ENCODE measurements at regions not wholly inside any gene's neighbourhood (a gene's known extent, or its start where the extent isn't known, plus 50 kb on each side); places are given as distances from the start of the nearest gene placed in this dataset.

- DNase-seq (ENCODE audit: low read depth) = no peak
Observed at GRCh38 chr16:54362591-54363206, 76.1 kb upstream of the IRX3 start.

- DNase-seq (ENCODE audit: low read depth) = no peak
Observed at GRCh38 chr16:54361246-54361645, 74.7 kb upstream of the IRX3 start.

DNA sequence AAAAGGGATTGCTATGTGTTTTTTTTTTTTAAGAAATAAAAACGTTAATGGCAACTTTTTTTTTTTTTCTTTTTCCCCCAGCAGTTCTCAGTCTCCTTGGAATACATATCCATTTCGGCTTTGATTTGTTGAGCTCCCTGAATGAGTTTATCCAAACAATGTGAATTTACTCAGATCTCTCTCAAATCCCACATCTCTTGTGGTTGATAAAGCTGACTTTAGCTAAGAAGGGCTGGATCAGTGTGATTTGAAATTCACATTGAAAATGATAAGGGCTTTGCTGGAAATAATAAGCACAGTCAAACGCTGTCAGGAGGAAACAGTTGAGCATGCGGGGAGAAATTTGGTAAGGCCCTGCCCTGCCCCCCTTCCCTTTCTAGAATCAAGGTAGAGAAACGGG is 74.1 kb upstream of the IRX3 start:
- DNase-seq (ENCODE audit: low read depth) = no peak

DNA sequence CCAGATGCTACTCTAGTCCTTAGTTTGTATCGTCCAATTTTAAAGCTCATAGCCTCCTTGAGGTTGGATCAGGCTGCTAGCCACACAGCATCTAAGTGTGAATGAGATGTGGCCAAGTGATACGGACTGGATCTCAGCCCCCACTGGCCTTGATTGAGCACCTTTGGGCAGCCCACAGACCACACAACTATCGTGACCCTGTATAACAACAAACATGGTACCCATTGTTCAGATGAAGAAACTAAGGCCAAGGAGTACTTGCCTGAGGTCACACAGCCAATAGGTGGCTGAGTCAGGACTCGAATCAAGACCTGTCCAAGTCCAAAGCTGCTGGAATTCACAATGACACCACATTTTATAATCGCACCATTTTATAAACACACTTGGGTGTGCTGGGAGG is 73.0 kb upstream of the IRX3 start:
- DNase-seq (ENCODE audit: low read depth) = no peak

DNA sequence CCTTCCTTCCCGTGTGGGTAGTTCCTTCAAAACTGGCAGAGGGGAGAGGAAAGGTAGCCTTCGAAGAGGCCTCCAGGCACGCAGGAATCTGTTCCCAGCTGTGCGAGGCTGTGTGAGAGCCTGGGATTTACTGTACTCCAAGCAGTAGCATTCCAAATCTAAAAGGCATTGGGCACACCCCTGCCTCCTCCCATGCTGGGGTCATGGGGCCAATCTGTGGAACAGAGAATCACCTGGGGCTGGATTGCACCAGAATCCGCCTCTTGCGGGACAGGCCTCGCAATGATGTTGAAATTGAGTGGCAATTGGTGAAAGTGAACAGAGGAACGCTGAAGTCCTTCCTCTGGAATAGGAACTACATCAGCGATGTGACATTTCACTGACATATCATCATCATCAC is 72.5 kb upstream of the IRX3 start:
- DNase-seq (ENCODE audit: low read depth) = no peak

GRCh38 chr16:54356391-54356790 is 69.8 kb upstream of the IRX3 start:
- DNase-seq (ENCODE audit: low read depth) = no peak

DNA sequence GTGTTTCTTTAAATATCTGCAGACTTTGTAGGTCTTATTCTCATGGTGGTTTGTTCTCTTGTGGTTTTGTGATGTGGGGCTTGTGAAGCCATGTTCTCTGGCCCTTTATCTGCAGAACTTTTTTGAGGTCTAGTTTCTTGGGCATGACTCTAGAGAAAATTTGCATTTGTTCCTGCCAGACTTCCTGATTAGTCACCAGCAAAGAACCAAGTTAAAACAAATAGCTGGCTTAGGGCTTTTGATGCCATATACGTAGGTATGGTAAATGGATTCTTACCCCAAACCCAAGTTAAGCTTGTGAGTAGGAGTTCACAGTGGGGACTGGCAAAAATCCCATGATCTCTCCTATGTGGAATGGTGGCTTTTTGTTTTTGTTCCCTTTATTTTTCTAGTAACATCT is 68.7 kb upstream of the IRX3 start:
- DNase-seq (ENCODE audit: low read depth) = no peak

DNA sequence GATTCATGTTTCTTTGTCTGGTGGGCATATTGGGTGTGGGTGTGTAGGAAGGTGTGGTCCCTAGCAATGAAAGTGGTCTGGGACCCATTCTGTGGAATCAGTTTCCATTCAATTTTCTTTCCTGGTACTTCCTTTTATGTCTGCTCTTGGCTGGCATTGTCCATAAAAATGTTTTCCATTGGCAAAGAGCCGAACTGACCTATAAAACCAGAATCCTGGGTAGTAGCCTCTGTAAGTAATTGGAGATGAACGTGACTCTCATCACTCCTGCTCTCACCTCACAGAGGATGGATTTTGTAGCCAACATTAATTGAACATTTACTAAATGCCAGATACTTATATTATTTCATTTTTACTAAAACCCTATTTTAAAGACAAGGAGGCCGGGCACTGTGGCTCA is 66.5 kb upstream of the IRX3 start:
- no peak for DNase-seq (ENCODE audit: low read depth)

DNA sequence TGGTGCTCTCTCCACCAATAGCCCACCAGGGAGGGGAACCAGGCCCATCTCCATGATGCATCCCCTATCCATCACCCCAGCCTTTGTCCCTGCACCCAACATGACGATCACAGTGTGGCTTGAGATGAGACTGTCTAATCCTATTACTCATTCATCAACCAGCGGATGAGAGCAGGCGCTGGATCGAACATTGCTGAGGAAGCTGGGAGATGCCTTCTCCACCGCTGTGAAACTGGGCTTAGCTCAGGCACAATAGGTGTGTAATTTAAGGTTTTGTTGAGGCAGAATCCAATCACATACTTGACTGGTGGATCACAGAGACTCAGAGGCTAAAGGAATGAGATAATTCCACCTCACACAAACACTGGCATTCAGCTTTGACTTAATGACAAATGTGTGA is 64.6 kb upstream of the IRX3 start:
- DNase-seq (ENCODE audit: low read depth) = no peak

GRCh38 chr16:54347961-54348360 is 61.4 kb upstream of the IRX3 start:
- DNase-seq (ENCODE audit: low read depth) = no peak

DNA sequence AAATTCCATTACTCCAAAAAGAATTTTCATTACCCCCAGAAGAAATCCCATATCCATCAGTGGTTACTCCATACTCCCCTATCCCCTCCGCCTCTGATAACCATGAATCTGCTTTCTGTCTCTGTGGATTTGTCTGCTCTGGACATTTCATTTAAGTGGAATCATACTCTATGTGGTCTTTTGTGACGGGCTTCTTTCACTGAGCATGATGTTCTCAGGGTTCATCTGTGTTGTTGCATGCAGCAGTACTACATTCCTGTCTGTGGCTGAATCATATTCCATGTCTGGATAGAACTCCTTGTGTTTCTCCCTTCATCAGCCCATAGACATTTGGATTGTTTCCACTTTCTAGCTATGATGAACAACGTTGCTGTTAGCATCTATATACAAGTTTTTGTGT is 59.5 kb upstream of the IRX3 start:
- DNase-seq (ENCODE audit: low read depth) = no peak

DNA sequence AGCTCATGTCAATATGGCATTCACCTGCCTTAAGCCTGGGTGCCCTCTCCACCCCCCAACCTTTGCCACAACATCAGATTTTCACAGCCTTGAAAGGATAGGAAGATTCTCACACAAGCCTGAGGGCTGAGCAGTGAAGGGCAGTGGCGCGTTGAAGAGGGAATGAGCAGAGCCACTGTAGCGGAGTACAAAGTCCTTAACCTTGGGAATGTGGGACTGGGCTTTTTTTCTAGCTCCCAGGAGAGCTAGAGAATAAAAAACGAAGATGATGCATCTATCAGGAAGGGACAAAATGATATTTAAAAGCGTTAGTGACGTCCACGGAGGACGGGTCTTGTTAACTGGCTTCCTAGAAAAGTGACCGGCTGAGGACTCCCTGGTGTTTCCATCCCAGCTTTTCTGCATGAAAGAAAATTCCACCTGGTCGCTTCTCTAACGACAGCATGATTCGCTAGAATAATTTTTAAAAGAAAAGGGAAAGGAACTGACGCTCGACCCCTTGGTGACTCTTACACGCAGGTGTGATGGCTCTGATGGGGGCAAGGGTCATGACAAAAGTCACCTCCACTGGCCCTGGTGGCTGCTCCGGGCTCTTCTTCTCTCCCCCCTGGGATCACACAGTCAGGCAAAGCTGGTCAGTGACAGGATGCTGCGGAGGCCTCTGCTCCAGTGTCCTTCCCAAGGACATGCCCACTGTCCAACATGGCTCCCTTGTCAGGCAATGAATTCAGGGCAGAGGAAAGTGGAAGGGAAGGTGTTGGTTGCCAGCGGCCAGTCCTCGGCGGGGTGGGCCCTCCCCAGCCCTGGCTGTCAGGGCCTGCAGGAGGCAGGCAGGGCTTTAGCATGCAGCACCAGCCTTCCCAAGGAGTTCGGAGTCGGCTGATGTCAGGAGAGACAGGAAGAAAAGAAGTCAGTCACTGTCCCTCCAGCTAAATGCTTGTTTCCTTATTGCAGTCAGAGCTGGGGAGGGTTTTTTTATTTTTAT is 58.4 kb upstream of the IRX3 start:
- no peak for DNase-seq (ENCODE audit: low read depth)

GRCh38 chr16:54342966-54343365 is 56.4 kb upstream of the IRX3 start:
- DNase-seq (ENCODE audit: low read depth) = no peak

DNA sequence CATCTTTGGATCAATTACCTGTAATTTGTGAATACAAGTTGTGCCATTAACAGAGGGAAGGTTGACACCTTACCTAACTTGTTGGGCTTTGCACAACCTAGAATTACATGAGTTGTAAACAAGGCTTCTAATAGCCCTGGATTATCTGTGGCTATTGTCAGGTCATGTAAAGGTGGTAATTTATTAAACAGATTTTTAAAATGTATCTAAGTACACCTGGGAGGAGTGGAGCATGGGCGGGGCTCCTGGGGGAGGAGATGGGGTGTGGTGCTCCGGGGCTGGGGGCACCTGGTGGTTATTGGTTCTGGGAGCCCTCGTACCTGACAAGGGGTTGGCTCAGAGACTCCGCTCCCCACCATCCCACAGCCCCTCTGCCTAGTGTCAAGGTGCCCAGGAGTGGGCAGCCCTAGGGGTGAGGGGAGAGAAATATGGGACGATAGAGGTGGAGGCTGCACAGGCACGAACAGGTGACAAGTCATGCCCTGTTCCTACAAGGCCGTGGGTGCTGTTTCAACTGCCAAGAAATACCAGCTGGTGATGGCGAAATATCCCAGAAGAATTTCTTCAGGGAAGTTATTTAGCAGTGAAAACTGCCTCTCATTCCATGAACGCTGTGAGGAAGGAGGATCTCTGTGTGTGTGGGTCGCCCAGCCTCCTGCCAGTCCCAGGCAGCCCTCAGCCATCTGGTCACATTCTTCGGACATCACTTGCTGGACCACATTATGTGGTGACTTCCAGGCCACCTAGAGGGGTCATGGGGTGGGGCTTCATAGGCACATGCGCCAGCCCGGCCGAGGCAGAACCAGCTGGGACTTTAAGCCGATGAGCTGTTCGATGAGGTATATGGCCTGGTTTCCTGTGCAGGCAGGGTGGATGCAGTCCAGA is 55.5 kb upstream of the IRX3 start:
- DNase-seq (ENCODE audit: low read depth) = no peak

GRCh38 chr16:54340531-54340930 is 53.9 kb upstream of the IRX3 start:
- DNase-seq (ENCODE audit: low read depth) = no peak

DNA sequence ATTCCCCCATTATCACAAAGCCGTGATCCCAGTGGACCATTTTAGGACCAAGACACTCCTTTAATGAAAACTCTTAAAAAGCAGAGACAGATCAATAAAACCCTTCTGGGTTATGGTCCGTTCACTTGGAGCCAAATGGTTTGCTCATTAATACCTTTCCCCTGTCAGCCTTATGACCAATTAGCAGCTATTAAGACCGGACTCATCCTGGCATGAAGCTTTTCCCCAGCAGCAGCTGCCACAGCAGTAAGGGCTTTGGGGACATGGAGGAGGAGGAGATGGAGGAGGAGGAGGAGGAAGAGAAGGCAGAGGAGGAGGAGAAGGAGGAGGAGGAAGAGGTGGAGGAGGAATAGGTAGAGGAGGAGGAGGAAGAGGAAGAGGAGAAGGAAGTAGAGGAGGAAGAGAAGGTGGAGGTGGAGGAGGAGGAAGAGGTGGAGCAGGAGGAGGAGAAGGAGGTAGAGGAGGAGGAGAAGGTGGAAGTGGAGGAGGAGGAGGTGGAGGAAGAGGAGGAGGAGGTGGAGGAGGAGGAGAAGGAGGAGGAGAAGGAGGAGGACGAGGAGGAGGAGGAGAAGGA is 50.1 kb upstream of the IRX3 start:
- DNase-seq (ENCODE audit: low read depth) = no peak
